Right renal cortex interstitium (tissue), 3 donors: ENCODE measurements at regions not wholly inside any gene's neighbourhood (a gene's known extent, or its start where the extent isn't known, plus 50 kb on each side); places are given as distances from the start of the nearest gene placed in this dataset.
"Not testable (repeated sequence)": the region's sequence is repeated elsewhere in the genome, so short reads cannot be mapped to it uniquely, and the experiment has no call there.

Source experiments
- DNase-seq, 3 donors: peaks; one replicate each; pipeline ENCODE4 v3.0.0-alpha.2; 2013; ENCODE audit warnings: low read depth in 3 of 3, low spot score in 2 of 3

- no peak for DNase-seq
These were observed 128.5 kb downstream of the IRX5 start for GRCh38 chr16:55059146-55059545.

GRCh38 chr16:55061126-55061525, 130.5 kb downstream of the IRX5 start:
- no peak for DNase-seq

GRCh38 chr16:55062442-55062841, 131.8 kb downstream of the IRX5 start:
- DNase-seq, result no peak

- DNase-seq, result no peak
These were observed 142.3 kb downstream of the IRX5 start for GRCh38 chr16:55072976-55073375.

GRCh38 chr16:55073830-55074229, 143.2 kb downstream of the IRX5 start:
- no peak for DNase-seq

- not testable (repeated sequence) for DNase-seq
These were observed 144.5 kb downstream of the IRX5 start for GRCh38 chr16:55075208-55075607.

GRCh38 chr16:55076053-55076452, 145.4 kb downstream of the IRX5 start:
- DNase-seq, result no peak

GRCh38 chr16:55077266-55077665, 146.6 kb downstream of the IRX5 start:
- DNase-seq, result no peak

- no peak for DNase-seq
These were observed 147.5 kb downstream of the IRX5 start for GRCh38 chr16:55078153-55078552.

- DNase-seq, result no peak
These were observed 148.2 kb downstream of the IRX5 start for GRCh38 chr16:55078699-55079410.

- DNase-seq, result no peak
These were observed 151.2 kb downstream of the IRX5 start for GRCh38 chr16:55081622-55082590.

GRCh38 chr16:55082591-55082976, 151.9 kb downstream of the IRX5 start:
- DNase-seq, result no peak

- no peak for DNase-seq
These were observed 152.4 kb downstream of the IRX5 start for GRCh38 chr16:55083052-55083451.

GRCh38 chr16:55088098-55088497, 157.4 kb downstream of the IRX5 start:
- no peak for DNase-seq

- DNase-seq, result no peak
These were observed 158.9 kb downstream of the IRX5 start for GRCh38 chr16:55089600-55089999.

GRCh38 chr16:55091213-55091870, 160.7 kb downstream of the IRX5 start:
- no peak for DNase-seq

- DNase-seq, result no peak
These were observed 161.2 kb downstream of the IRX5 start for GRCh38 chr16:55091871-55092230.

- DNase-seq, result no peak
These were observed 169.4 kb downstream of the IRX5 start for GRCh38 chr16:55100100-55100499.

- no peak for DNase-seq
These were observed 170.4 kb downstream of the IRX5 start for GRCh38 chr16:55101026-55101425.

- DNase-seq, result no peak
These were observed 171.4 kb downstream of the IRX5 start for GRCh38 chr16:55102077-55102476.

GRCh38 chr16:55102531-55102930, 171.9 kb downstream of the IRX5 start:
- no peak for DNase-seq
